PC-9 (cell line): ENCODE measurements at regions not wholly inside any gene's neighbourhood (a gene's known extent, or its start where the extent isn't known, plus 50 kb on each side); places are given as distances from the start of the nearest gene placed in this dataset.

Experiments used
- BruUV-seq: library from RNA; stranded (reverse); fragments of 400-500 nt; replicated peaks from 2 replicates; lab custom pipeline; 2021; lab: Mats Ljungman, UMichigan
- CTCF ChIA-PET: fragments of 300-600 bp; sonication (Branson Sonifier 250); formaldehyde crosslinking; loops from one replicate; lab custom pipeline; 2022; ENCODE audit warnings: antibody characterized with exemption; lab: Charles Lee
- POLR2A ChIA-PET: fragments of 300-600 bp; sonication (Branson Sonifier 250); formaldehyde crosslinking; loops from one replicate; lab custom pipeline; 2022; ENCODE audit warnings: antibody characterized with exemption; ENCODE audit not compliant: unreplicated experiment; lab: Charles Lee
- DNase-seq, 2 experiments: peaks; one replicate each; pipeline versions ENCODE4 v3.0.0 to v3.0.0-alpha.2; 2015 to 2022; ENCODE audit warnings: mixed read lengths in 1 of 2
- H2AFZ ChIP-seq: fragments of 200-600 bp; sonication (generic); 2 replicates; pipeline ENCODE4 v1.8.1; 2017; ENCODE audit warnings: antibody characterized with exemption
- H3F3A ChIP-seq: fragments of 200-600 bp; sonication (generic); 2 replicates; pipeline ENCODE4 v1.8.1; 2017; ENCODE audit warnings: antibody characterized with exemption, mild to moderate bottlenecking, low read depth; ENCODE audit not compliant: insufficient read depth
- H3K27ac ChIP-seq: fragments of 200-600 bp; sonication (generic); 2 replicates; pipeline ENCODE4 v1.6.1; 2016; ENCODE audit warnings: mixed run types
- H3K27me3 ChIP-seq: fragments of 200-600 bp; sonication (generic); 2 replicates; pipeline ENCODE4 v1.6.1; 2016; ENCODE audit warnings: low read depth, mixed run types; ENCODE audit not compliant: insufficient read depth
- H3K36me3 ChIP-seq: fragments of 200-600 bp; sonication (generic); 2 replicates; pipeline ENCODE4 v1.6.1; 2016; ENCODE audit warnings: low read depth, mixed run types
- H3K4me1 ChIP-seq: fragments of 200-600 bp; sonication (generic); replicated peaks from 2 replicates; pipeline ENCODE4 v1.6.1; 2016; ENCODE audit warnings: mixed run types; ENCODE audit not compliant: insufficient read depth
- H3K4me2 ChIP-seq: fragments of 200-600 bp; sonication (generic); 2 replicates; pipeline ENCODE4 v1.6.1; 2017; ENCODE audit warnings: mixed run types
- H3K4me3 ChIP-seq: fragments of 200-600 bp; sonication (generic); 2 replicates; pipeline ENCODE4 v1.6.1; 2016; ENCODE audit warnings: mixed run types
- H3K79me2 ChIP-seq: fragments of 200-600 bp; sonication (generic); 2 replicates; pipeline ENCODE4 v1.6.1; 2017; ENCODE audit warnings: low read depth, mixed run types
- H3K9me2 ChIP-seq: fragments of 200-600 bp; sonication (generic); 2 replicates; pipeline ENCODE4 v1.8.1; 2017; ENCODE audit warnings: mild to moderate bottlenecking; ENCODE audit not compliant: insufficient read depth
- H3K9me3 ChIP-seq: fragments of 200-600 bp; sonication (generic); 2 replicates; pipeline ENCODE4 v1.8.1; 2016; ENCODE audit warnings: low read depth; ENCODE audit not compliant: insufficient read depth
- H4K20me1 ChIP-seq: fragments of 200-600 bp; sonication (generic); 2 replicates; pipeline ENCODE4 v1.8.1; 2017; ENCODE audit not compliant: insufficient read depth
- CTCF ChIP-seq: fragments of 200-600 bp; sonication (generic); conservative IDR thresholded peaks from 2 replicates; pipeline ENCODE4 v1.6.1; 2017; ENCODE audit warnings: mixed run types, antibody characterized with exemption, mild to moderate bottlenecking, moderate library complexity
- EZH2 ChIP-seq: fragments of 200-600 bp; sonication (generic); IDR thresholded peaks from 2 replicates; pipeline ENCODE4 v1.8.0; 2017; ENCODE audit warnings: antibody characterized with exemption, low read depth
- intact Hi-C: fragments of 100-400 bp; cut with micrococcal nuclease; formaldehyde crosslinking; loops from one replicate; pipeline ENCODE4 v1.10.0; 2022; ENCODE audit not compliant: unreplicated experiment

GRCh38 chr4:58510652-58511051 is 1400.5 kb upstream of the IGFBP7 start:
- Histone ChIP-seq H3K36me3 (no peaks in the 10 kb centered on the region), H3K9me2 (no peaks in the 10 kb centered on the region), H2AFZ (no peak overlapping the region), H3K4me1 (no peaks in the 10 kb centered on the region), H3K4me3 (no peak overlapping the region), H3K79me2 (no peaks in the 10 kb centered on the region), H4K20me1 (no peaks in the 10 kb centered on the region), H3K27me3 (no peaks in the 10 kb centered on the region), H3K9me3 (no peaks in the 10 kb centered on the region), H3K4me2 (no peak overlapping the region), H3K27ac (no peak overlapping the region), H3F3A (no peaks in the 10 kb centered on the region)
- BruUV-seq: no TSS peak
- ChIA-PET POLR2A (no interaction called here), CTCF (no interaction called here)
- no peak for TF ChIP-seq CTCF
- no peak for TF ChIP-seq EZH2
- intact Hi-C loops: no loop called here
- DNase-seq: no peak

- H3K4me3 ChIP-seq: no peak overlapping the region
- no peaks in the 10 kb centered on the region for H3K36me3 ChIP-seq
- BruUV-seq: no TSS peak
- DNase-seq: no peak
- no peaks in the 10 kb centered on the region for H3K27me3 ChIP-seq
- no peaks in the 10 kb centered on the region for H3F3A ChIP-seq
- ChIA-PET CTCF (no interaction called here), POLR2A (no interaction called here)
- intact Hi-C loops: no loop called here
- no peaks in the 10 kb centered on the region for H3K4me1 ChIP-seq
- no peak overlapping the region for H3K27ac ChIP-seq
- no peaks in the 10 kb centered on the region for H3K9me3 ChIP-seq
- H3K79me2 ChIP-seq: no peaks in the 10 kb centered on the region
- H3K4me2 ChIP-seq: no peak overlapping the region
- TF ChIP-seq CTCF: no peak
- TF ChIP-seq EZH2: no peak
- no peaks in the 10 kb centered on the region for H3K9me2 ChIP-seq
- H2AFZ ChIP-seq: no peak overlapping the region
- no peaks in the 10 kb centered on the region for H4K20me1 ChIP-seq
These were observed 1396.9 kb upstream of the IGFBP7 start for GRCh38 chr4:58507079-58507478.

GRCh38 chr4:58502839-58503238 is 1392.7 kb upstream of the IGFBP7 start:
- no peak overlapping the region for H3K27ac ChIP-seq
- no peaks in the 10 kb centered on the region for H3K4me1 ChIP-seq
- intact Hi-C loops: no loop called here
- DNase-seq: no peak
- no peaks in the 10 kb centered on the region for H3F3A ChIP-seq
- H3K27me3 ChIP-seq: no peaks in the 10 kb centered on the region
- H3K79me2 ChIP-seq: no peaks in the 10 kb centered on the region
- TF ChIP-seq CTCF: no peak
- no peak for TF ChIP-seq EZH2
- no peak overlapping the region for H2AFZ ChIP-seq
- no peaks in the 10 kb centered on the region for H3K9me2 ChIP-seq
- CTCF ChIA-PET: no interaction called here
- no peaks in the 10 kb centered on the region for H4K20me1 ChIP-seq
- POLR2A ChIA-PET: no interaction called here
- BruUV-seq: no TSS peak
- H3K4me3 ChIP-seq: no peak overlapping the region
- no peak overlapping the region for H3K4me2 ChIP-seq
- no peaks in the 10 kb centered on the region for H3K36me3 ChIP-seq
- H3K9me3 ChIP-seq: no peaks in the 10 kb centered on the region
